ENCODE measurements at regions not wholly inside any gene's neighbourhood (a gene's known extent, or its start where the extent isn't known, plus 50 kb on each side); places are given as distances from the start of the nearest gene placed in this dataset.

- H3K4me3 ChIP-seq (ENCODE audit: low read depth, low read length), result no peak overlapping the region
- TF ChIP-seq CTCF (conservative IDR thresholded peaks at IDR 0.05; ENCODE audit: low read depth, low read length), result no peak
- DNase-seq (ENCODE audit: low read depth), result no peak
Measured at GRCh38 chr1:106952776-106953175, 103.7 kb upstream of the PRMT6 start.

DNA sequence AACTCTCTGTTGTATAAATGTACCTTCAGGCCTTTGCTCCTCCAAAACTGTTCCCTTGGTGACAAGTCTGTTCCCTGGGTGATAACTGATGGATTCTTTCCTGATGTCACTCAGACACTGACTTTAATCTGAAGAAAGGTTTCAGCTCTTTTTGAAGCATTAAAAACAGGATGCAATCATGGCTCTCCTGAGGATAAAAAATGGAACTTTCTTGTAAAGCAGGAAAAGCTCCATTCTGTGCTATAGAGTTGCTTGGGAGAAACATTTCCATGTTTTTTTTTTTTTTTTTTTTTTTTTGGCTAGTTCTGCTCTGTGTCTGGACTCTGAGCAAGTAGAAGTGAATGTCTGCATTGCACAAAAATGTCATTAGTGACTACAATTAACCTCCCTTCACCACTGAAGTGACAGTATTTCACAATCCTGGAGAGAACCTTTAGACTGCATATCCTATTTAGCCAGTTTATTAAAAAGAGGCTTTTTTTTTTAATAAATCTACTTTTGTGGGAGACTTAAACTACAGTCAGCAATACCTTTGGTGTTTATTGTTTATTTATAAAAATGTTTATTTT lies 101.7 kb upstream of the PRMT6 start:
- no peak overlapping the region for H3K4me3 ChIP-seq (ENCODE audit: low read depth, low read length)
- DNase-seq (ENCODE audit: low read depth), result no peak
- TF ChIP-seq CTCF (conservative IDR thresholded peaks at IDR 0.05; ENCODE audit: low read depth, low read length), result no peak

DNA sequence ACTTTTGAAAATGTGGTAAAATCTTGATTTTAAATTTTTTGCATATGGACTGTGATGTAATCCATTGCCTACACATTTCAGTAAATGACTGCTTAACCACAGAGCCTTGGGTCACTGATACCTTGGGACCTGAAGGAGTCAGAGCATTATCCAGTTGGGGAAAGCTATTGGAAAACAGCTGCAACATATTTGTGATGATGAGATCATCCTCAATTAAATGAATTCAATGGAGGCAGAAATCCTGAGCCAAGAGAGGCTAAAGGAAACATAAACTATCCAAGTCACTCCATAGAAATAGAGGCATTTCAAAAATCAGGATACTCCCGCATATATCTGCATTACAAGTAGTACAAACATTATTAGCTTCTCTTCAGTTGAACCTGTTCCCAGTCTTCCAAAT lies 99.8 kb upstream of the PRMT6 start:
- H3K4me3 ChIP-seq (ENCODE audit: low read depth, low read length), result no peak overlapping the region
- TF ChIP-seq CTCF (conservative IDR thresholded peaks at IDR 0.05; ENCODE audit: low read depth, low read length), result no peak
- DNase-seq (ENCODE audit: low read depth), result no peak

DNA sequence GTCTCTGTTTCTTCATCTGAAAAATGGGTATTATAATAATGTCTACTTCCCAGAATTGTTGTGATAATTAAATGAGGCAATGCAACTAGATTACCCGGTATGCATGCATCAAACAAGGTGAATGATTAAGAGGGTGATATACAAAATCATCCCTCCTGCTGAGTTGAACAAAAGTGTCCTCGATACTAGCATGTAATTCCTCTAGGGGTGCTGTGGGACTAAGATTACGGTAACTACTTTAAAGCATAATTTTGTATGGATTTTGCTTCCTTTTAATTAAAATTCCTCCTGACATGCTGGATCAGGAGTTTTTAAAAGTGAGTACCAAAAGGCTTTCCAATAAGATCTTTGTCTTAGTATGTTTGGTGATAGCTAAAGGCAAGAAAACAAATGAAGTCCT lies 98.7 kb upstream of the PRMT6 start:
- no peak overlapping the region for H3K4me3 ChIP-seq (ENCODE audit: low read depth, low read length)
- TF ChIP-seq CTCF (conservative IDR thresholded peaks at IDR 0.05; ENCODE audit: low read depth, low read length), result peak; percentile 3
- DNase-seq (ENCODE audit: low read depth), result no peak

- no peak overlapping the region for H3K4me3 ChIP-seq (ENCODE audit: low read depth, low read length)
- no peak for TF ChIP-seq CTCF (conservative IDR thresholded peaks at IDR 0.05; ENCODE audit: low read depth, low read length)
- DNase-seq (ENCODE audit: low read depth), result no peak
Measured at GRCh38 chr1:106960412-106960811, 96.1 kb upstream of the PRMT6 start.

DNA sequence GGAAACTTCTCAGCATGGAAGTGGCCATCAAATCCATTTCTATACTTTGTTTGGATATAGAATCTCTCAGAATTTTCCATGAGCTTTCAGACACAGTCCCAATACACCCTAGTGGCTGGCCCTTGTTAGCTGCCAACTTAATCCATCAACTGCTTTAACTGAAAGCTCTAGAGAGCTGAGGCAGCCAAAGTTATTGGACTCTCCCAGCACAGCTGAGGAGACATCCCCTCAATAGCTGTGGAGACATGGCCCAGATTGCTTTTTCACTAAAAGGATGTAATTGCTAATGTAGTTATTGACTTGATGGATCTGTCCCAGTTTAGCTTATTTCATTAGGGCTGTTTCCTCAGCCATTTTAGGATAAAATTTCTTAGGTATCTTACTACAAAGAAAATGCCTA lies 94.8 kb upstream of the PRMT6 start:
- no peak for DNase-seq (ENCODE audit: low read depth)
- TF ChIP-seq CTCF (conservative IDR thresholded peaks at IDR 0.05; ENCODE audit: low read depth, low read length), result no peak
- no peak overlapping the region for H3K4me3 ChIP-seq (ENCODE audit: low read depth, low read length)

DNA sequence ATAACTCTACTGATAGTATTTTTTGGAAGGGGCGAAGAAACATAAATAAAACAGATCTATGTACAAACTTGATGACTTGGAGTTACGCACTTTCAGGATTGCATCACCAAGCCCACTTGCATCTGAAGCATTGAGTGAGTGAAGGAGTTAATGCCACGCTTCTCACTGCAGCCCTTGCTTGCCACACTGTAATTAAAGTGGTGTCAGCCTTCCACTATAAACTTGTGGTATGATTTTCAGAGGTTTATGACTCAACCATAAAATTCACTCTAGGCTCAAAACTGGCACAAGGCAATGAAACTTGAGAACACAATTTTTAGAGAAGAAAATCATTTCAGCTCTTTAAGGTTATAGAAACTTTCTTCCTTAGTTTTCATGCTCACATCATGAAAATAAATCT lies 93.9 kb upstream of the PRMT6 start:
- no peak overlapping the region for H3K4me3 ChIP-seq (ENCODE audit: low read depth, low read length)
- TF ChIP-seq CTCF (conservative IDR thresholded peaks at IDR 0.05; ENCODE audit: low read depth, low read length), result no peak
- DNase-seq (ENCODE audit: low read depth), result no peak

All from choroid plexus epithelial cell (primary cell).